Nephron progenitor cell (in vitro differentiated cells): ENCODE measurements at regions not wholly inside any gene's neighbourhood (a gene's known extent, or its start where the extent isn't known, plus 50 kb on each side); places are given as distances from the start of the nearest gene placed in this dataset.

Source experiments
- DNase-seq: peaks from one replicate; pipeline ENCODE4 v3.0.0; 2021
- H3K27ac Mint-ChIP-seq: 2 replicates; pipeline ENCODE4 v1.8.0; 2021; ENCODE audit warnings: mild to moderate bottlenecking, moderate library complexity, mixed read lengths
- H3K27me3 Mint-ChIP-seq: 2 replicates; pipeline ENCODE4 v1.8.0; 2021; ENCODE audit warnings: mild to moderate bottlenecking, low read depth, mixed read lengths; ENCODE audit not compliant: poor library complexity
- H3K36me3 Mint-ChIP-seq: 2 replicates; pipeline ENCODE4 v1.8.0; 2021; ENCODE audit warnings: low read depth, mixed read lengths
- H3K4me1 Mint-ChIP-seq: 2 replicates; pipeline ENCODE4 v1.8.0; 2021; ENCODE audit warnings: mixed read lengths
- H3K4me3 Mint-ChIP-seq: 2 replicates; pipeline ENCODE4 v1.8.0; 2021; ENCODE audit warnings: mild to moderate bottlenecking, moderate library complexity, mixed read lengths
- H3K9me3 Mint-ChIP-seq: 2 replicates; pipeline ENCODE4 v1.8.0; 2021; ENCODE audit warnings: mild to moderate bottlenecking, moderate library complexity, mixed read lengths
- TF ChIP-seq, protein P1 (sequence below): fragments of 200-600 bp; sonication (generic); IDR thresholded peaks from 2 replicates; pipeline ENCODE4 v1.5.0; 2021; ENCODE audit warnings: antibody characterized with exemption

DNA sequence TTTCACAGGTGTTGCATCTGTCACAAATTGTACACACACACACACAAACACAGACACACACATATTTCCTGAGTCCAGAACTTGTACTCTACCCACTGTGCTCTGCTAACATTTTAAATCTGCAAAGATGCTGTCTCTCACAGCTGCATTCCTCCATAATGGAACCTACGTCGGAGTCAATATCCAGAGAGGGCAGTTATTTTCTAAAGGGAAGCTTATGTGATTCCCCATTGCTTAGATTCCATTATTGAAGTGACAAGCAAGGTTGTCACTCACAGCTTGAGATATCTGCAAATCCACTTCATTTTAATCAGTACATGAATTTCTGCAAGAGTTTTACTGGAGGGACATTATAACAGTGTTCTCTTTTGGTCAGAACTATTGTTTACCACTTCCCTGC is 992.4 kb downstream of the NSUN3 start:
- H3K27me3 Mint-ChIP-seq: peaks cover 3% of the 10 kb centered on the region
- no peaks in the 10 kb centered on the region for H3K9me3 Mint-ChIP-seq
- H3K4me3 Mint-ChIP-seq: no peak overlapping the region
- H3K36me3 Mint-ChIP-seq: no peaks in the 10 kb centered on the region
- no peak overlapping the region for H3K27ac Mint-ChIP-seq
- no peaks in the 10 kb centered on the region for H3K4me1 Mint-ChIP-seq
- DNase-seq: no peak
- TF ChIP-seq, protein P1, sequence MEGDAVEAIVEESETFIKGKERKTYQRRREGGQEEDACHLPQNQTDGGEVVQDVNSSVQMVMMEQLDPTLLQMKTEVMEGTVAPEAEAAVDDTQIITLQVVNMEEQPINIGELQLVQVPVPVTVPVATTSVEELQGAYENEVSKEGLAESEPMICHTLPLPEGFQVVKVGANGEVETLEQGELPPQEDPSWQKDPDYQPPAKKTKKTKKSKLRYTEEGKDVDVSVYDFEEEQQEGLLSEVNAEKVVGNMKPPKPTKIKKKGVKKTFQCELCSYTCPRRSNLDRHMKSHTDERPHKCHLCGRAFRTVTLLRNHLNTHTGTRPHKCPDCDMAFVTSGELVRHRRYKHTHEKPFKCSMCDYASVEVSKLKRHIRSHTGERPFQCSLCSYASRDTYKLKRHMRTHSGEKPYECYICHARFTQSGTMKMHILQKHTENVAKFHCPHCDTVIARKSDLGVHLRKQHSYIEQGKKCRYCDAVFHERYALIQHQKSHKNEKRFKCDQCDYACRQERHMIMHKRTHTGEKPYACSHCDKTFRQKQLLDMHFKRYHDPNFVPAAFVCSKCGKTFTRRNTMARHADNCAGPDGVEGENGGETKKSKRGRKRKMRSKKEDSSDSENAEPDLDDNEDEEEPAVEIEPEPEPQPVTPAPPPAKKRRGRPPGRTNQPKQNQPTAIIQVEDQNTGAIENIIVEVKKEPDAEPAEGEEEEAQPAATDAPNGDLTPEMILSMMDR: no peak

- no peaks in the 10 kb centered on the region for H3K9me3 Mint-ChIP-seq
- H3K27me3 Mint-ChIP-seq: no peaks in the 10 kb centered on the region
- TF ChIP-seq, protein P1: no peak
- no peaks in the 10 kb centered on the region for H3K36me3 Mint-ChIP-seq
- DNase-seq: no peak
- no peak overlapping the region for H3K4me3 Mint-ChIP-seq
- no peak overlapping the region for H3K27ac Mint-ChIP-seq
- H3K4me1 Mint-ChIP-seq: no peaks in the 10 kb centered on the region
Measured at GRCh38 chr3:95082191-95082590, 1019.3 kb downstream of the NSUN3 start.

DNA sequence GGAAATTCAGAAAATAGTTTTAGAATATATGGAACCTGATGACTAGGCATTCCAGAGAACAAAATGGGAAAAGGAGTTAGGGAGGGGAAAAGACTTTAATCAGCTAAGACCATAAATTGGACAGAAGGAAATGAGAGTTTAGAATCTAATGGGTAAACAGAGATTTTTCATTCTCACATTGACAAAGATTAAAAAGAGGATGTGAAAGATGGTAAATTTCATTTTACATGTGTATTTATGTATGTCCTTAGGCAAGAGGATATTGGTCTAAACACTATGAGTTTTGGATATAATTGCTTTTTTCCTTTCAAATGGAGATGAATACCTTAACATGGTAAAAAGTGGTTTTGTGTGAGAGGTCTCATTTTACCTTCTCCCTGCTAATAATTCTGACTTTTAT is 1021.9 kb downstream of the NSUN3 start:
- TF ChIP-seq, protein P1: no peak
- no peaks in the 10 kb centered on the region for H3K36me3 Mint-ChIP-seq
- no peak overlapping the region for H3K4me3 Mint-ChIP-seq
- H3K27me3 Mint-ChIP-seq: no peaks in the 10 kb centered on the region
- no peaks in the 10 kb centered on the region for H3K4me1 Mint-ChIP-seq
- no peaks in the 10 kb centered on the region for H3K9me3 Mint-ChIP-seq
- DNase-seq: no peak
- H3K27ac Mint-ChIP-seq: no peak overlapping the region

DNA sequence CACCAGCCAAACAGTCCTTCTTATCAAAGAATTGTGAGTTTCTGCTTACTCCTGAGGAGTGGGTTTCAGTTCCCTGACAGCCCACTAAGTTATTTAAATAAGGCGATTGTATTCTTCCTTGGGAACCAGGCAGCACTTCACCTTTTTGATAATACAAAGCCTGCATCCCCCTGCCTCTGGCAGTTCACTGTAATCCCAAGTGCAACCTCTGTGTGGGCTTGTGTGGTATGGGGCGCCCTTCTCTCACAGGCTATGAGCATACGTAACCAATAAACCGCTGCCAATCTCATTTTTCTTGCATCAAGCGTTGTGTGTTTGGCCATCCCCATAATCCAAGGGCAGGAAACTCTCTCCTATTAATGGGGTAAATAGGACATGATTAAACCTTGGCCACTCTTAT is 1025.6 kb downstream of the NSUN3 start:
- Mint-ChIP-seq H3K27me3 (no peaks in the 10 kb centered on the region), H3K36me3 (no peaks in the 10 kb centered on the region), H3K4me1 (no peaks in the 10 kb centered on the region), H3K9me3 (no peaks in the 10 kb centered on the region), H3K27ac (no peak overlapping the region), H3K4me3 (no peak overlapping the region)
- no peak for DNase-seq
- TF ChIP-seq, protein P1: no peak

DNA sequence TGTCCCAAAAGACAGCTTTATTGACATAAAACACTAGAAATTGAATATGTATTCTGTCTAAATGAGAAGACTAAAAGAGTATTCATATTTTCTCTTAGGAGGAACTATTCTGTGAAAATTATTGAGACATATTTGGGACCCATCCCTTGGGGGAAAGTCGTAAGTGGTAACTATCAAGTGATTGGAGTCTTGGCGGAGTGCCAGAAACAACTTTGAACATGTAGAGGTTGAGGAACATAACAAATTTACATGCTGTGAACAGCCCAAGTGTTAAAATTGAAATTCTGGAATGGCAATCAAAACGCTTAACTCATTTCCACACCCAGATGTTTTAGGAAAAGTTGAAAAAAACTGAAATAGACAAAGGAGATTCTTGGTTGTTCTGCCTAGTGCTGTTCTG is 1034.6 kb downstream of the NSUN3 start:
- Mint-ChIP-seq H3K4me1 (no peaks in the 10 kb centered on the region), H3K36me3 (no peaks in the 10 kb centered on the region), H3K27ac (no peak overlapping the region), H3K4me3 (no peak overlapping the region), H3K9me3 (no peaks in the 10 kb centered on the region), H3K27me3 (no peaks in the 10 kb centered on the region)
- TF ChIP-seq, protein P1: no peak
- no peak for DNase-seq

DNA sequence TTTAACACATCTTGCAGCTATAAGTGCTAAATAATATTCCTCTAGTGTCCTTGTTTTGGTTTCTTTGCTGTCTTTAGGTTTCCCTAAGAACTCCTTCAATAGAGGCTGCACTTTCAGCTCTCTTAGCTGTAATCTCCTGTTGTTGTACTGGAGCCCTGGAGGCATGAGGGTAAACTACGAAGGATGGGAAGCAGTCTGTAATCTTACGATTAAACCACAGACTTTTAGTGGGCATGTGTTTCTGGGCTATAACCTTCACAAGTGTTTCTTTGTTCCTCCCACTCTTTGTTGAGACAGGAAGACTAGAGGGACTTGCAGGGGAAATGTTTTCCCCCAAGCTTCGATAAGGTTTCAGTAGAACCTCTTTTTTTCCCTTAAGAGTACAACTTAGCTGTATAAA is 1058.1 kb downstream of the NSUN3 start:
- TF ChIP-seq, protein P1: no peak
- no peak overlapping the region for H3K4me3 Mint-ChIP-seq
- peaks cover 4% of the 10 kb centered on the region for H3K36me3 Mint-ChIP-seq
- DNase-seq: no peak
- H3K27me3 Mint-ChIP-seq: no peaks in the 10 kb centered on the region
- H3K4me1 Mint-ChIP-seq: peaks cover 17% of the 10 kb centered on the region
- peaks cover 9% of the 10 kb centered on the region for H3K9me3 Mint-ChIP-seq
- H3K27ac Mint-ChIP-seq: peak overlapping the region; percentile 86
